ENCODE measurements at regions not wholly inside any gene's neighbourhood (a gene's known extent, or its start where the extent isn't known, plus 50 kb on each side); places are given as distances from the start of the nearest gene placed in this dataset.
"Not testable (repeated sequence)": the region's sequence is repeated elsewhere in the genome, so short reads cannot be mapped to it uniquely, and the experiment has no call there.

DNA sequence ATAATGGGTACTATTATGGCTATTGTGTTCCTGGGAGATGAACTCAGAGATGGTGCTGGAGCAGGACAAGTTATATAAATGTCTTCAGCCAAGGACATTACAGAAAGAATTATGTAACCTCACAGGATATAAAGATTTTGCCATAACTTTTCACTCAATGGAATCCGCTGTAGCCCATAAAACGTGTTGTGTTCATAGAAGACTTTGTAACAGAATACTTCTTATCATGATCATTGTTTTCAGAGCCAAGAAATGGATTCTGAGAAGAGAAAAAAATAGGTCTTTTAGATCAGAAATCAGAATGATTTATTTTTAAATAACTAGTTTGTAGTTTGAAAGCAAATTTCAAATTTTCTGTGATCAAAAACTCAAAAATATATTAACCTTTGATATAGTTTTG lies 441.0 kb upstream of the TENM3 start:
- H3K4me3 ChIP-seq (ENCODE audit: low read depth, low read length) = no peak overlapping the region
- TF ChIP-seq, protein P1, sequence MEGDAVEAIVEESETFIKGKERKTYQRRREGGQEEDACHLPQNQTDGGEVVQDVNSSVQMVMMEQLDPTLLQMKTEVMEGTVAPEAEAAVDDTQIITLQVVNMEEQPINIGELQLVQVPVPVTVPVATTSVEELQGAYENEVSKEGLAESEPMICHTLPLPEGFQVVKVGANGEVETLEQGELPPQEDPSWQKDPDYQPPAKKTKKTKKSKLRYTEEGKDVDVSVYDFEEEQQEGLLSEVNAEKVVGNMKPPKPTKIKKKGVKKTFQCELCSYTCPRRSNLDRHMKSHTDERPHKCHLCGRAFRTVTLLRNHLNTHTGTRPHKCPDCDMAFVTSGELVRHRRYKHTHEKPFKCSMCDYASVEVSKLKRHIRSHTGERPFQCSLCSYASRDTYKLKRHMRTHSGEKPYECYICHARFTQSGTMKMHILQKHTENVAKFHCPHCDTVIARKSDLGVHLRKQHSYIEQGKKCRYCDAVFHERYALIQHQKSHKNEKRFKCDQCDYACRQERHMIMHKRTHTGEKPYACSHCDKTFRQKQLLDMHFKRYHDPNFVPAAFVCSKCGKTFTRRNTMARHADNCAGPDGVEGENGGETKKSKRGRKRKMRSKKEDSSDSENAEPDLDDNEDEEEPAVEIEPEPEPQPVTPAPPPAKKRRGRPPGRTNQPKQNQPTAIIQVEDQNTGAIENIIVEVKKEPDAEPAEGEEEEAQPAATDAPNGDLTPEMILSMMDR (IDR thresholded peaks at IDR 0.05; ENCODE audit: low read depth, low read length) = no peak
- no peak for DNase-seq (ENCODE audit: low read depth, low spot score)
- in situ Hi-C loops (cut with HindIII; ENCODE audit: low sequenced_read_pairs) = no loop called here

DNA sequence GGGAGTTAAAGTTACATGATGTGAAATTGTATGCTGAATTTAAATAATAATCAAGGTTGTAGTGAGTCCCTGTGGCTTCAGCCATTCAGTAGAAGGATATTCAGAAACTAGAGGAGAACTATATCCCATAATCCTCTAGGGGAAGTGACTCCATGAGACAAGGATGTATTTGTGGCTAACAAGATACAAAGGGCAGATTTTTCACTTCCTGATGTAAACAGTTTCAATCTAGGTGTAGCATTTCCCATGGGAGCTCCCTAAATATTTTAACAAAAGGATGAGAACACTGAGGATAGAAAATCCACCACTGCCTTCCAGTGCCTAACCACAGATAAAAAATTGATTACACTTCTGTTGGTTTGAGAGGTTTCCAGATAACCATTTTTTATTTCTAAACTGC lies 435.4 kb upstream of the TENM3 start:
- H3K4me3 ChIP-seq (ENCODE audit: low read depth, low read length) = no peak overlapping the region
- TF ChIP-seq, protein P1 (IDR thresholded peaks at IDR 0.05; ENCODE audit: low read depth, low read length) = no peak
- in situ Hi-C loops (cut with HindIII; ENCODE audit: low sequenced_read_pairs) = no loop called here
- no peak for DNase-seq (ENCODE audit: low read depth, low spot score)

DNA sequence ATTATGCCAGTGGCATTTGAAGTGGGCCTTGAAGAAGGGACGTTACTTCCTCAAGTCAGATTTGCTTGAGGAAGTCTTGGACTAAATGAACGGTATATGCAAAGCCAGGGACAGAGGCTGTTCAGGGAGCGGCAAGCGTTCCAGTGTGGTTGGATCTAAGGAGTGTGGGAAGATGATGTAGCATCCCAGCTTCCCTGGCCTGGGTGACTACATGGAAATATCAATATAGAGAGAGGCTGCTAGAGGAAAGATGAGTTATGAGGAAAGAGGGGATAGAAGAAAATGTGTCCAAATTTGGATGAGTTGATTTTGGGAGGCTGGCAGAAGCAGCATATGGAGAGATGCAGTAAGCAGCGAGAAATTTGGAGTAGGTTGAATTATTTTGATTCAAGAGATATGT lies 432.5 kb upstream of the TENM3 start:
- H3K4me3 ChIP-seq (ENCODE audit: low read depth, low read length) = no peak overlapping the region
- no peak for DNase-seq (ENCODE audit: low read depth, low spot score)
- TF ChIP-seq, protein P1 (IDR thresholded peaks at IDR 0.05; ENCODE audit: low read depth, low read length) = no peak
- in situ Hi-C loops (cut with HindIII; ENCODE audit: low sequenced_read_pairs) = no loop called here

DNA sequence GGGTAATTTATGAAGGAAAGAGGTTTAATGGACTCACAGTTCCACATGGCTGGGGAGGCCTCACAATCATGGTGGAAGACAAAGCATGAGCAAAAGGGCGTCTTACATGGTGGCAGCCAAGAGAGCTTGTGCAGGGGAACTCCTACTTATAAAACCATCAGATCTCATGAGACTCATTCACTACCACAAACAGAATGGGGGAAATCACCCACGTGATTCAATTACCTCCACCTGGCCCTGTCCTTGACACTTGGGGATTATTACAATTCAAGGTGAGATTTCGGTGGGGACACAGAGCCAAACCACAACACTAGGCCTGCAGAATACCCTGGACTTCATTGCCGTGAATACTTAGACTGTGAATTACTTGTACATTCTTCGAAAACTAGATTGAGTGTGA lies 431.7 kb upstream of the TENM3 start:
- DNase-seq (ENCODE audit: low read depth, low spot score); H3K4me3 ChIP-seq (ENCODE audit: low read depth, low read length); in situ Hi-C loops (cut with HindIII; ENCODE audit: low sequenced_read_pairs): not testable (repeated sequence)

DNA sequence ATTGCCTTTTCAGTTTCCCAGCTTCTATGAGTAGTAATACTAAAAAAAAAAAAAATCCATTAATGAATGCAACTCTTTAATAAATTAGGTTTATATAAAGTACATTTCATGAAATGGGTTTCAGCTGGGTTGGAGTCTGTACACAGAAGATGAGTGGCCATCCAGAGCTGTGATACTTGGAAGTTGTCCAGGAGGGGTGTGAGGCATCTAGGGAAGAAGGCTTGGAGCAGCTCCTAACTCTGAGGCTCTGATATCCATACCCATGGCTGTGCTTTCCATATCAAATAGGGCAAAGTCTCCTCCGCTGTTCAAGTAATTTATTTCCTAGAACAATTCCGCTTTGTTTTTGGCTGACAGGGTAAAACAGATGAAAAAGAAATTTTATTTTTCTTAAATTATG lies 423.3 kb upstream of the TENM3 start:
- peak; percentile 22 for DNase-seq (ENCODE audit: low read depth, low spot score)
- in situ Hi-C loops (cut with HindIII; ENCODE audit: low sequenced_read_pairs) = no loop called here
- TF ChIP-seq, protein P1 (IDR thresholded peaks at IDR 0.05; ENCODE audit: low read depth, low read length) = no peak

DNA sequence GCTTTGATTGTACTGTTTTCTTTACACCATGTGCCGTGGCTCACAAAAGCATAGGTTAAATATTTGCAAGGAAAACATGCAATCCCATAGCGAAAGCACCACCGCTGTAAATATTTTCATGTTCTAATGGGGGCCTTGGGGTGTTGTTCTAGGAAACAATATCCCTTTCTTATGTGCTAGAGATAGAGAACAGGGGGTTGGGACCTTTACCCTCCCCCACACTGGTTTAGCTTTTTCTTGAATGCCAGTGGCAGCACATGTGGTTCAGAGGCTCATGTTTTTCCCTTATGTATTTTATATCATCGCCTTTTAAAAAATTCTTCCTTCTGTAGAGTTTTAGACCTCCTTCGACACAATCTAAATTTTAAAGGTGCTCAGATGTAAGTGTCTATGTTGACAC lies 422.6 kb upstream of the TENM3 start:
- TF ChIP-seq, protein P1 (IDR thresholded peaks at IDR 0.05; ENCODE audit: low read depth, low read length) = no peak
- DNase-seq (ENCODE audit: low read depth, low spot score) = no peak
- in situ Hi-C loops (cut with HindIII; ENCODE audit: low sequenced_read_pairs) = no loop called here
- no peak overlapping the region for H3K4me3 ChIP-seq (ENCODE audit: low read depth, low read length)

More for the DNA sequence above, 423.3 kb upstream of the TENM3 start:
- H3K4me3 ChIP-seq (ENCODE audit: low read depth, low read length) = no peak overlapping the region

DNA sequence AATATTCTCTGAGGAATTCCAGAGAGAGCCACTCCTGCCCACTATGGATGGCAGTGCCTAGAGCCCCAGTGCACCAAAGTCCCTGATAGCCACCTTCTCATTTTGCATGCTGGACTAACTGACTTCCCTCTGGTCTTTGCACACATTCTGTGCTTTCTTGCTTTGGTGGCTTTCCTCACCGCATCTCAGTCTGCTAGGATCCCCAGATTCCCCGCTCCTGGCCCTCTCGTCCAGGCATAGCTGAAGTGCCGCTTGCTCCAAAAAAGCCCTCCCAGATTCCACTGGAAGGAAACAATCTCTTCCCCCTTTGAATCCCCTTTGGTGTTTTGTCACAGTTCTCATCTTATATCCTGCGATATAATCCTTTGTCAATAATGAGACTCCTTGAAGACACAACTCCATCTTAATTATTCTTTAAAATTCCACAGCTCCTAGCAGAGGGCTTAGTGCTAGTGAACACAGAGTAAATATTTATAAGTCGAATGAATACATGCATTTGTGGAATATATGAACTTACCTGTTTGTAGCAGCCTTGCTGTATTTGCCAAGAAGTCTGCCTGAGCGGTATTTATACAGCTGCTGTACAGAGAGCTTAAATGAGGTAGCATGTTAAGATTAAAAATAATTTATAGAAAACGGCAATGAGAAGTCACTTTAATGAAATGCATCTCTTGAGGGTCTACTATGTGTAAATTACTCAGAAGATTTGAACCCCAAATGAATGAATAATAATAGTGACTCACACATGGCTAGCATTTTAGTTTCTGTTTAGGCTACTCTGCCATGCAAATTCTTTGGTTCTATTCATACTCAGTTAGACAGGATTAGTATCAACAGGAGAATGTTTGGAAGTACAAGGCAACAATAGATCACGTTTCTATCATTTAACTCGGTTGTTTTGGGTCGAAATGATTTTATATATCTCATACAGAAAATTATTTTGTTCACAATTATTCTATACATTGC lies 421.9 kb upstream of the TENM3 start:
- H3K4me3 ChIP-seq (ENCODE audit: low read depth, low read length) = no peak overlapping the region
- peak; percentile 68 for DNase-seq (ENCODE audit: low read depth, low spot score)
- in situ Hi-C loops (cut with HindIII; ENCODE audit: low sequenced_read_pairs) = no loop called here
- TF ChIP-seq, protein P1 (IDR thresholded peaks at IDR 0.05; ENCODE audit: low read depth, low read length) = no peak

Measured in astrocyte of the spinal cord (primary cell).